ENCODE measurements at regions not wholly inside any gene's neighbourhood (a gene's known extent, or its start where the extent isn't known, plus 50 kb on each side); places are given as distances from the start of the nearest gene placed in this dataset.

DNA sequence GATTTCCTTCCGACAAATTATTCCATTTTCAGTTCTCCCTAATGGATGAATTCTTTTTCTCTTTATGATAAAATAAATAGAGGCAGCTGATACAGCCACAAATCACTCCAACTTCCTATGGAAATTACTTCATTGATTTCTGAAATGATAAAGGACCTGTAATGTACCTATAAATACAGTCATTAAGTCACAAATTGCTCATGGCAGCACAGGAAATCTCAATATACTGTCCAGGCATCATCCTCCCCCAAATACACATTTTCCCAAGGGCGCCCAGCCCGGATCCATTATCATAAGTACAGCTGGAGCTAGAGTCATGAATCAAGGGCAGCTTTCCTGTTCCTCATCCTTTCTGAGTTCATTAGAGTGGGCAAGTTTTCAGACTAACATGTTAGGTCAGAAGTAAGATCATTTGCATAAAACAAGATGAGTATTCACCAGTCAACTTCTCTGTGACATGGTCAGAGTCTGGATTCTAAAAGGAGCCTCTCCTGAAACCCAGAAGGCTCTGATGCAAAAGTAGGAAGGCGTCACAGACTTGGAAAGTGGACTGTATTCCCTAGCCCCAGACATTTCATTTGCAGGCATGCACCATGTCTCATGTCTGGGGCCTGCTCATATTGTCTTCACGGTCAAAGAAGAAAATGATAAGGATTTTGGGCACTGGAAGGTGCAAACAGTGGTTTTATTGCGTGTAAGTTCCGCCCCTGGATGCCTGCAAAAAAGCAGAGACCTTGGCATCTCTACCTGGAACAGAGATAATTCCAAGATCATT is 383.2 kb downstream of the PLK2 start:
- no peak overlapping the region for H3K9ac ChIP-seq (ENCODE audit: low read depth, low read length)
- no peaks in the 10 kb centered on the region for H3K4me1 ChIP-seq (ENCODE audit: insufficient read depth, low read length)
- no peaks in the 10 kb centered on the region for H3K79me2 ChIP-seq (ENCODE audit: insufficient read depth, low read length)
- no peak overlapping the region for H3K4me2 ChIP-seq (ENCODE audit: insufficient read depth, low read length)
- H4K20me1 ChIP-seq (ENCODE audit: insufficient read depth, low read length), result no peaks in the 10 kb centered on the region
- no peak overlapping the region for H3K4me3 ChIP-seq (ENCODE audit: low read depth in 1 of 2, low read length in 2 of 2)
- TF ChIP-seq, protein P1, sequence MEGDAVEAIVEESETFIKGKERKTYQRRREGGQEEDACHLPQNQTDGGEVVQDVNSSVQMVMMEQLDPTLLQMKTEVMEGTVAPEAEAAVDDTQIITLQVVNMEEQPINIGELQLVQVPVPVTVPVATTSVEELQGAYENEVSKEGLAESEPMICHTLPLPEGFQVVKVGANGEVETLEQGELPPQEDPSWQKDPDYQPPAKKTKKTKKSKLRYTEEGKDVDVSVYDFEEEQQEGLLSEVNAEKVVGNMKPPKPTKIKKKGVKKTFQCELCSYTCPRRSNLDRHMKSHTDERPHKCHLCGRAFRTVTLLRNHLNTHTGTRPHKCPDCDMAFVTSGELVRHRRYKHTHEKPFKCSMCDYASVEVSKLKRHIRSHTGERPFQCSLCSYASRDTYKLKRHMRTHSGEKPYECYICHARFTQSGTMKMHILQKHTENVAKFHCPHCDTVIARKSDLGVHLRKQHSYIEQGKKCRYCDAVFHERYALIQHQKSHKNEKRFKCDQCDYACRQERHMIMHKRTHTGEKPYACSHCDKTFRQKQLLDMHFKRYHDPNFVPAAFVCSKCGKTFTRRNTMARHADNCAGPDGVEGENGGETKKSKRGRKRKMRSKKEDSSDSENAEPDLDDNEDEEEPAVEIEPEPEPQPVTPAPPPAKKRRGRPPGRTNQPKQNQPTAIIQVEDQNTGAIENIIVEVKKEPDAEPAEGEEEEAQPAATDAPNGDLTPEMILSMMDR (IDR thresholded peaks at IDR 0.05; ENCODE audit: borderline replicate concordance, extremely low read depth, low read length, poor library complexity, severe bottlenecking), result no peak
- no peak for TF ChIP-seq EZH2 (IDR thresholded peaks at IDR 0.05; ENCODE audit: borderline replicate concordance, low read depth, low read length, severe bottlenecking)
- H2AFZ ChIP-seq (ENCODE audit: low read depth, low read length), result no peak overlapping the region
- ATAC-seq (ENCODE audit: insufficient read depth, low read depth) (no peak), DNase-seq (no peak)
- no peaks in the 10 kb centered on the region for H3K9me3 ChIP-seq (ENCODE audit: insufficient read depth, low read length, severe bottlenecking)
- no peaks in the 10 kb centered on the region for H3K36me3 ChIP-seq (ENCODE audit: insufficient read depth, low read length)
- no peaks in the 10 kb centered on the region for H3K27me3 ChIP-seq (ENCODE audit: insufficient read depth, low read length, poor library complexity)
- H3K27ac ChIP-seq (ENCODE audit: low read length), result no peak overlapping the region

DNA sequence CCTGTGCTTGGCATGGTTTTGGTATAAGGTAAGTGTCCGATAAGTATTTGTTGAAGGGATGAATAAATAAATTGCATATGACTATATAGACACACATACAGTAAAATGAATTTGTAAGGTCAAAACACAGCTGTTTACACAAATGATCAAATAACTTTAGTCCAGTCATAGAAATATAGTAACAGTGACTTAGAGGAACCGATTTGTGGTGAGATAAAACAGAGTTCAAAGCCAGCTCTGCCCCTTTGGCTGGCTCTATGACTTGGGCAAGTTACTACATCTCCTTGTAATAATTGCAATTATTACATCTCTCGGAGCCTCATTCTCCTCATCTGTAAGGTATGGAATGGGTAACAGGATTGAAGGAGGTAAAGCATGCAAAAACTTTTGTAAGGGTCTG is 384.0 kb downstream of the PLK2 start:
- H3K4me1 ChIP-seq (ENCODE audit: insufficient read depth, low read length), result no peaks in the 10 kb centered on the region
- H3K36me3 ChIP-seq (ENCODE audit: insufficient read depth, low read length), result no peaks in the 10 kb centered on the region
- no peak overlapping the region for H3K9ac ChIP-seq (ENCODE audit: low read depth, low read length)
- TF ChIP-seq, protein P1 (IDR thresholded peaks at IDR 0.05; ENCODE audit: borderline replicate concordance, extremely low read depth, low read length, poor library complexity, severe bottlenecking), result no peak
- TF ChIP-seq EZH2 (IDR thresholded peaks at IDR 0.05; ENCODE audit: borderline replicate concordance, low read depth, low read length, severe bottlenecking), result no peak
- H3K27ac ChIP-seq (ENCODE audit: low read length), result no peak overlapping the region
- no peaks in the 10 kb centered on the region for H3K79me2 ChIP-seq (ENCODE audit: insufficient read depth, low read length)
- H3K4me3 ChIP-seq (ENCODE audit: low read depth in 1 of 2, low read length in 2 of 2), result no peak overlapping the region
- DNase-seq, result no peak
- no peak overlapping the region for H2AFZ ChIP-seq (ENCODE audit: low read depth, low read length)
- no peaks in the 10 kb centered on the region for H4K20me1 ChIP-seq (ENCODE audit: insufficient read depth, low read length)
- no peak for ATAC-seq (ENCODE audit: insufficient read depth, low read depth)
- no peaks in the 10 kb centered on the region for H3K9me3 ChIP-seq (ENCODE audit: insufficient read depth, low read length, severe bottlenecking)
- no peaks in the 10 kb centered on the region for H3K27me3 ChIP-seq (ENCODE audit: insufficient read depth, low read length, poor library complexity)
- no peak overlapping the region for H3K4me2 ChIP-seq (ENCODE audit: insufficient read depth, low read length)

DNA sequence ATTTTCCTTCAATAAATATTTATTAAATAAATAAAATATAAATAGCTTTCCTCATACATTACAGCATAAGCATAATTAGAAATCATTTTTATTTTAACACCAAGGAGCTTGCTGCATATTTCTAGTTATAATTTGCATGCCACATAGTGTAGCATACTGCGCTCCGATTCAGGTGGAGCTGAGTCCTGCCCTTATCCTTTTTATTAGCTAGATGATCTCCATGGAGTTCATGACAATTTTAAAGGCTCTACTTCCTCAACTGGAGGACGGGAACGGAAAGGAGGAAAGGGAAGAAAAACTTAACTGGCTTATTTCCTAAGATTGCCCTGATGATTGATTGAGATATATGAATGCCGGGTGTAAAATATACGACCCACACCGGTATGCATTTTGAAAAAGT is 385.2 kb downstream of the PLK2 start:
- Histone ChIP-seq H3K36me3 (ENCODE audit: insufficient read depth, low read length) (no peaks in the 10 kb centered on the region), H3K79me2 (ENCODE audit: insufficient read depth, low read length) (no peaks in the 10 kb centered on the region), H3K27me3 (ENCODE audit: insufficient read depth, low read length, poor library complexity) (no peaks in the 10 kb centered on the region), H3K9me3 (ENCODE audit: insufficient read depth, low read length, severe bottlenecking) (no peaks in the 10 kb centered on the region), H3K4me2 (ENCODE audit: insufficient read depth, low read length) (no peak overlapping the region), H3K9ac (ENCODE audit: low read depth, low read length) (no peak overlapping the region), H3K27ac (ENCODE audit: low read length) (no peak overlapping the region), H2AFZ (ENCODE audit: low read depth, low read length) (no peak overlapping the region), H3K4me3 (ENCODE audit: low read depth in 1 of 2, low read length in 2 of 2) (no peak overlapping the region), H4K20me1 (ENCODE audit: insufficient read depth, low read length) (no peaks in the 10 kb centered on the region), H3K4me1 (ENCODE audit: insufficient read depth, low read length) (no peaks in the 10 kb centered on the region)
- no peak for DNase-seq
- TF ChIP-seq EZH2 (IDR thresholded peaks at IDR 0.05; ENCODE audit: borderline replicate concordance, low read depth, low read length, severe bottlenecking), result no peak
- TF ChIP-seq, protein P1 (IDR thresholded peaks at IDR 0.05; ENCODE audit: borderline replicate concordance, extremely low read depth, low read length, poor library complexity, severe bottlenecking), result no peak
- ATAC-seq (ENCODE audit: insufficient read depth, low read depth), result no peak
